Skin of body (tissue), 1 donor: ENCODE measurements at regions not wholly inside any gene's neighbourhood (a gene's known extent, or its start where the extent isn't known, plus 50 kb on each side); places are given as distances from the start of the nearest gene placed in this dataset.

ENCODE experiments used
- DNase-seq: peaks from one replicate; lab custom pipeline; 2025; lab: John Stamatoyannopoulos, UW

- DNase-seq = peak; percentile 80
Observed at GRCh38 chr6:140078561-140079125, 704.2 kb upstream of the CITED2 start.

GRCh38 chr6:140077827-140078560 is 703.5 kb upstream of the CITED2 start:
- peak; percentile 75 for DNase-seq

GRCh38 chr6:140076105-140076504 is 701.7 kb upstream of the CITED2 start:
- no peak for DNase-seq

- peak; percentile 7 for DNase-seq
Observed at GRCh38 chr6:140073456-140073855, 699.0 kb upstream of the CITED2 start.

- DNase-seq = no peak
Observed at GRCh38 chr6:140071601-140072062, 697.2 kb upstream of the CITED2 start.

GRCh38 chr6:140070846-140071473 is 696.5 kb upstream of the CITED2 start:
- peak; percentile 50 for DNase-seq

- no peak for DNase-seq
Observed at GRCh38 chr6:140069576-140069975, 695.1 kb upstream of the CITED2 start.

GRCh38 chr6:140068801-140069200 is 694.4 kb upstream of the CITED2 start:
- no peak for DNase-seq

- DNase-seq = no peak
Observed at GRCh38 chr6:140064366-140064765, 689.9 kb upstream of the CITED2 start.

- no peak for DNase-seq
Observed at GRCh38 chr6:140063021-140063399, 688.6 kb upstream of the CITED2 start.

- DNase-seq = peak; percentile 75
Observed at GRCh38 chr6:140062043-140063020, 687.9 kb upstream of the CITED2 start.

GRCh38 chr6:140061110-140062042 is 686.9 kb upstream of the CITED2 start:
- DNase-seq = no peak

GRCh38 chr6:140059947-140060346 is 685.5 kb upstream of the CITED2 start:
- DNase-seq = no peak

- no peak for DNase-seq
Observed at GRCh38 chr6:140058863-140059262, 684.4 kb upstream of the CITED2 start.

- DNase-seq = no peak
Observed at GRCh38 chr6:140052736-140053729, 678.6 kb upstream of the CITED2 start.

GRCh38 chr6:140051521-140052512 is 677.4 kb upstream of the CITED2 start:
- DNase-seq = no peak

- no peak for DNase-seq
Observed at GRCh38 chr6:140050101-140050995, 675.9 kb upstream of the CITED2 start.
